A673 (cell line): ENCODE measurements at regions not wholly inside any gene's neighbourhood (a gene's known extent, or its start where the extent isn't known, plus 50 kb on each side); places are given as distances from the start of the nearest gene placed in this dataset.

Source experiments
- BruUV-seq: library from RNA; stranded (reverse); fragments of 400-500 nt; replicated peaks from 2 replicates; lab custom pipeline; 2021; lab: Mats Ljungman, UMichigan
- CTCF ChIA-PET: fragments of 300-600 bp; sonication (Branson Sonifier 250); formaldehyde crosslinking; loops from one replicate; lab custom pipeline; 2022; ENCODE audit warnings: antibody characterized with exemption; lab: Charles Lee
- POLR2A ChIA-PET: fragments of 300-600 bp; sonication (Branson Sonifier 250); formaldehyde crosslinking; loops from one replicate; lab custom pipeline; 2022; ENCODE audit warnings: antibody characterized with exemption; ENCODE audit not compliant: low non-redundant PET; lab: Charles Lee
- DNase-seq: peaks from one replicate; pipeline ENCODE4 v3.0.0-alpha.2; 2015; ENCODE audit warnings: low spot score
- H3K27ac ChIP-seq: fragments of 200-600 bp; sonication (generic); 2 replicates; pipeline ENCODE4 v1.5.1; 2016; ENCODE audit warnings: mixed run types, low read depth, mild to moderate bottlenecking, mixed read lengths, antibody characterized with exemption, low read length; ENCODE audit not compliant: poor library complexity, severe bottlenecking
- H3K27me3 ChIP-seq: fragments of 200-600 bp; sonication (generic); replicated peaks from 2 replicates; pipeline ENCODE4 v1.6.1; 2017; ENCODE audit warnings: mixed run types, low read depth, mild to moderate bottlenecking, mixed read lengths, antibody characterized with exemption, low read length; ENCODE audit not compliant: insufficient read depth, poor library complexity
- H3K36me3 ChIP-seq: fragments of 200-600 bp; sonication (generic); 2 replicates; pipeline ENCODE4 v1.6.1; 2016; ENCODE audit warnings: mixed run types, mild to moderate bottlenecking, mixed read lengths, antibody characterized with exemption, low read length; ENCODE audit not compliant: insufficient read depth, poor library complexity, severe bottlenecking
- H3K4me1 ChIP-seq: fragments of 200-600 bp; sonication (generic); 2 replicates; pipeline ENCODE4 v1.6.1; 2017; ENCODE audit warnings: mixed run types, mild to moderate bottlenecking, mixed read lengths, antibody characterized with exemption, low read length; ENCODE audit not compliant: insufficient read depth, poor library complexity, severe bottlenecking
- H3K4me3 ChIP-seq: fragments of 200-600 bp; sonication (generic); 2 replicates; pipeline ENCODE4 v1.5.1; 2016; ENCODE audit warnings: low read depth, mixed run types, mild to moderate bottlenecking, mixed read lengths, low read length; ENCODE audit not compliant: poor library complexity, severe bottlenecking
- H3K9me3 ChIP-seq: fragments of 200-600 bp; sonication (generic); 2 replicates; pipeline ENCODE4 v1.6.1; 2016; ENCODE audit warnings: mixed run types, low read depth, mild to moderate bottlenecking, mixed read lengths, antibody characterized with exemption, low read length; ENCODE audit not compliant: poor library complexity, severe bottlenecking
- EZH2 ChIP-seq: fragments of 200-600 bp; sonication (generic); IDR thresholded peaks from 2 replicates; pipeline ENCODE4 v1.6.1; 2017; ENCODE audit warnings: borderline replicate concordance, low read depth, mild to moderate bottlenecking, mixed read lengths, antibody characterized with exemption, low read length; ENCODE audit not compliant: poor library complexity, severe bottlenecking
- intact Hi-C: fragments of 100-400 bp; cut with micrococcal nuclease; formaldehyde crosslinking; loops from one replicate; pipeline ENCODE4 v1.10.0; 2022; ENCODE audit not compliant: unreplicated experiment
- TF ChIP-seq, protein P1 (sequence below): fragments of 300-800, 200-600 bp; sonication (generic); conservative IDR thresholded peaks from 2 replicates; pipeline ENCODE4 v1.5.1; 2017; ENCODE audit warnings: low read depth, mild to moderate bottlenecking, antibody characterized with exemption, low read length, moderate library complexity, mixed read lengths

DNA sequence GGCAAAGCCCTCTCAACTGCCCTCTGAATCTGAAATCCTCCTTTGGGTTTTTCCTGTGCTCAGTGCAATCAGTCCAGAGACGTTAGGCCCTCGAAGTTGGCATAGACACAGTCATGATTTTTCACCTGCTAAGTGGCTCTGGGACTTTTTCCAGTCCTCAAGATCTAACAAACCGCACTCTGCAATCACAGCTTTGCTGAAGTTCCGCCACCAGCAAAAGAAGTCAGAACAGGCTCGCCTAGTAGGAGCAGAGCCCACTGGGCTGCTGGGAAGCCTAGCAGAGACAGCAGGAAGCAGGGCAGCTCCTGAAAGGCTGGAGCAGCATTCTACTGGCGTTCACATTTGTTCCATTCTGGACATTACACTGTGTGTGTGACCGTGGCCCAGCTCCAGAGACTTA lies 222.8 kb upstream of the KIF2A start:
- Histone ChIP-seq H3K36me3 (no peaks in the 10 kb centered on the region), H3K4me3 (no peak overlapping the region), H3K9me3 (no peaks in the 10 kb centered on the region), H3K4me1 (no peaks in the 10 kb centered on the region), H3K27ac (no peak overlapping the region), H3K27me3 (no peaks in the 10 kb centered on the region)
- BruUV-seq = no TSS peak
- POLR2A ChIA-PET = no interaction called here
- intact Hi-C loops = no loop called here
- DNase-seq = no peak
- CTCF ChIA-PET = no interaction called here
- TF ChIP-seq, protein P1, sequence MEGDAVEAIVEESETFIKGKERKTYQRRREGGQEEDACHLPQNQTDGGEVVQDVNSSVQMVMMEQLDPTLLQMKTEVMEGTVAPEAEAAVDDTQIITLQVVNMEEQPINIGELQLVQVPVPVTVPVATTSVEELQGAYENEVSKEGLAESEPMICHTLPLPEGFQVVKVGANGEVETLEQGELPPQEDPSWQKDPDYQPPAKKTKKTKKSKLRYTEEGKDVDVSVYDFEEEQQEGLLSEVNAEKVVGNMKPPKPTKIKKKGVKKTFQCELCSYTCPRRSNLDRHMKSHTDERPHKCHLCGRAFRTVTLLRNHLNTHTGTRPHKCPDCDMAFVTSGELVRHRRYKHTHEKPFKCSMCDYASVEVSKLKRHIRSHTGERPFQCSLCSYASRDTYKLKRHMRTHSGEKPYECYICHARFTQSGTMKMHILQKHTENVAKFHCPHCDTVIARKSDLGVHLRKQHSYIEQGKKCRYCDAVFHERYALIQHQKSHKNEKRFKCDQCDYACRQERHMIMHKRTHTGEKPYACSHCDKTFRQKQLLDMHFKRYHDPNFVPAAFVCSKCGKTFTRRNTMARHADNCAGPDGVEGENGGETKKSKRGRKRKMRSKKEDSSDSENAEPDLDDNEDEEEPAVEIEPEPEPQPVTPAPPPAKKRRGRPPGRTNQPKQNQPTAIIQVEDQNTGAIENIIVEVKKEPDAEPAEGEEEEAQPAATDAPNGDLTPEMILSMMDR = no peak
- TF ChIP-seq EZH2 = no peak

DNA sequence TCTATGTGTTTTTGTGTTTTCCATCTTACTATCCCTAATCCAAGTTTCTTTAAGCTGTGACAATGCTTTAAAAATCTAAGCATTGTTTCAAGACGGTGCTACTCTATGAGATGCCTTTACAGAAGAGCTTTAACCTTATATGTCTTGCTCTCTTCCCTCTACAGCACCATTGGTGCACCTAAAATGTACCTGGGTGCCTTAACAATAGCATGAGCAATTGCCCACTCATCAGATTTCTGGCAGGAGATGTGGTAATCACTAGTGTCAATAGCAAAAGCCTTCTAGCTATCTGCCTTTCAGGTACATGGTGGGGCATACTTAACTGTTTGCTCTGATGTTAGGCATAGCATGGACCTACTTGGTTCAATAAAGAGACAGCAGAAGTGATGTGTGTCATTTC lies 222.3 kb upstream of the KIF2A start:
- CTCF ChIA-PET = no interaction called here
- no peaks in the 10 kb centered on the region for H3K4me1 ChIP-seq
- H3K27me3 ChIP-seq = no peaks in the 10 kb centered on the region
- no peak overlapping the region for H3K27ac ChIP-seq
- POLR2A ChIA-PET = no interaction called here
- BruUV-seq = no TSS peak
- intact Hi-C loops = no loop called here
- no peak overlapping the region for H3K4me3 ChIP-seq
- TF ChIP-seq, protein P1 = no peak
- TF ChIP-seq EZH2 = no peak
- H3K9me3 ChIP-seq = no peaks in the 10 kb centered on the region
- H3K36me3 ChIP-seq = no peaks in the 10 kb centered on the region
- DNase-seq = no peak

DNA sequence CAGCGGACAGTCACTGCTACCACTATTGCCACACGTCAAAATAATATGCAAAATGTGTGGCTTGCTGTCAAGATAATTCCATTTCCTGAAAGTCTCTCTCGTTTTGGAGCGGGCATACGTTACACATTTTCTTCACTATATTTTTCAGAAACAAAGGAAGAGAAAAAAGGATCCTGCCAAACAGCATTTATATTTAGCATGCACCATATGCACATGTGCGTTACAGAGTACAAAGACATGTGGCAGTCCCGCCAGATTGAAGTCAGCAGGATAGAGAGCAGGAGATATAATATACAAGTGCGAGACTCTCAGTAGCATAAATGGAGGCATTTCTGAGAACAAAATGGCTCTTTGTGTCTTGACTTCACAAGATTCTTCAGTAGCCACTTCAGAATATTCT lies 221.6 kb upstream of the KIF2A start:
- Histone ChIP-seq H3K27ac (no peak overlapping the region), H3K27me3 (no peaks in the 10 kb centered on the region), H3K9me3 (no peaks in the 10 kb centered on the region), H3K36me3 (no peaks in the 10 kb centered on the region), H3K4me1 (no peaks in the 10 kb centered on the region), H3K4me3 (no peak overlapping the region)
- intact Hi-C loops = no loop called here
- BruUV-seq = no TSS peak
- ChIA-PET CTCF (no interaction called here), POLR2A (no interaction called here)
- TF ChIP-seq, protein P1 = no peak
- TF ChIP-seq EZH2 = no peak
- no peak for DNase-seq
